ENCODE measurements at regions not wholly inside any gene's neighbourhood (a gene's known extent, or its start where the extent isn't known, plus 50 kb on each side); places are given as distances from the start of the nearest gene placed in this dataset.

DNA sequence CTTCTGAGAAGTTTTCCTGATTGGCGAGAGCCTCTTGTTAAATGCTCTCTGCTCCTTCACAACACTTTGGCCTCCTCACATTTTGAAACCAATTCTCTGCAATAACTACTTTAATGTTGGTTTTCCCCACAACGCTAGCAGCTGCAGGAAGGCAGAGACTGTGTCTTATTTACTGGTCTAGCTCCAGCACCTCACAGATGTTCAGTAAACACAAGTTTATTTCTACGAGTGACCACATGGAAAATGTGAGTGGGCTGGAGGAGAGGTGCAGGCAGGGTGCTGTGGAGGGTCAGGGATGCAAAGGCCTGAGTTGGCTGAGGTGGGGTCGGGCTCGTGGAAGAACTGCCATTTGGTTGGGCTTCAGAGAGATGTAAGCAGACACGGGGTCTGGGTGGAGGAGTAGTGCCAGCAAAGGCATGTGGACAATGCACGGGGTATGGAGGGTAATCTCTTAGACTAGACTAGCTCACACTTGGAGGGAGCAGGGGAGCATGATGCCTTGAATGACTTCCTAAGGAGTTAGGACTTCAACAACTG is 117.4 kb upstream of the RTL1 start:
- DNase-seq (ENCODE audit: low spot score): no peak
- Histone ChIP-seq H3K9me2 (ENCODE audit: insufficient read depth, low read length) (no peaks in the 10 kb centered on the region), H3K4me3 (ENCODE audit: low read depth, low read length, poor library complexity, severe bottlenecking) (no peak overlapping the region), H4K20me1 (ENCODE audit: insufficient read depth, low read length) (no peaks in the 10 kb centered on the region), H3K79me2 (ENCODE audit: insufficient read depth, low read depth, low read length) (no peaks in the 10 kb centered on the region), H3K4me1 (ENCODE audit: insufficient read depth, low read length, poor library complexity, severe bottlenecking) (no peaks in the 10 kb centered on the region), H3K9me3 (ENCODE audit: low read length) (no peaks in the 10 kb centered on the region), H2AFZ (ENCODE audit: low read length) (no peak overlapping the region), H3K27ac (ENCODE audit: low read depth, low read length, poor library complexity, severe bottlenecking) (no peak overlapping the region), H3K4me2 (ENCODE audit: low read length) (no peak overlapping the region), H3K36me3 (ENCODE audit: insufficient read depth, low read length) (no peaks in the 10 kb centered on the region)
- TF ChIP-seq, protein P1, sequence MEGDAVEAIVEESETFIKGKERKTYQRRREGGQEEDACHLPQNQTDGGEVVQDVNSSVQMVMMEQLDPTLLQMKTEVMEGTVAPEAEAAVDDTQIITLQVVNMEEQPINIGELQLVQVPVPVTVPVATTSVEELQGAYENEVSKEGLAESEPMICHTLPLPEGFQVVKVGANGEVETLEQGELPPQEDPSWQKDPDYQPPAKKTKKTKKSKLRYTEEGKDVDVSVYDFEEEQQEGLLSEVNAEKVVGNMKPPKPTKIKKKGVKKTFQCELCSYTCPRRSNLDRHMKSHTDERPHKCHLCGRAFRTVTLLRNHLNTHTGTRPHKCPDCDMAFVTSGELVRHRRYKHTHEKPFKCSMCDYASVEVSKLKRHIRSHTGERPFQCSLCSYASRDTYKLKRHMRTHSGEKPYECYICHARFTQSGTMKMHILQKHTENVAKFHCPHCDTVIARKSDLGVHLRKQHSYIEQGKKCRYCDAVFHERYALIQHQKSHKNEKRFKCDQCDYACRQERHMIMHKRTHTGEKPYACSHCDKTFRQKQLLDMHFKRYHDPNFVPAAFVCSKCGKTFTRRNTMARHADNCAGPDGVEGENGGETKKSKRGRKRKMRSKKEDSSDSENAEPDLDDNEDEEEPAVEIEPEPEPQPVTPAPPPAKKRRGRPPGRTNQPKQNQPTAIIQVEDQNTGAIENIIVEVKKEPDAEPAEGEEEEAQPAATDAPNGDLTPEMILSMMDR (conservative IDR thresholded peaks at IDR 0.05; ENCODE audit: low read length): no peak
- TF ChIP-seq EZH2phosphoT487 (IDR thresholded peaks at IDR 0.05; ENCODE audit: borderline replicate concordance, low read depth, low read length): no peak
- intact Hi-C loops (cut with micrococcal nuclease; ENCODE audit: unreplicated experiment): no loop called here
- BruUV-seq (replicated peaks): no TSS peak
- POLR2A ChIA-PET: no interaction called here
- CTCF ChIA-PET (ENCODE audit: unreplicated experiment): no interaction called here

DNA sequence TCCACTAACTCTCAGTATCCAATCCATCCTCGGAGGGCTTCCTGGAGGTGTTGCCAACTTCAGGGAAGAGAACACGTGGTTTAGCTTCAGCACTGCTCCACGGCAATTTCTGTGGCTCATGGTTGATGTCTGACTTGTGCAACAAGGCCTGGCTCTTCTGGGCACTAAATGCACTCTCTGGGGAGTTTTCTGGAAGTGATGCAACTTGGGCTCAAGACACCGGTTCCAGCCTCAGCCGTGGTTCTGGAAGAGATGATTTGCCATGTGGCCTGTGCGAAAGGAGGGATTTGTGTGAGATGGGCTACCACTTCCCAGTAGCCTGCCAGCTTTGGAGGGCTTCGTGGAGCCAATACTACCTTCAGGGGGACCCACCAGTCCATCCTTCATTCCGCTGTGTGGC is 118.6 kb upstream of the RTL1 start:
- no TSS peak for BruUV-seq (replicated peaks)
- H3K9me3 ChIP-seq (ENCODE audit: low read length): no peaks in the 10 kb centered on the region
- POLR2A ChIA-PET: no interaction called here
- no peaks in the 10 kb centered on the region for H3K9me2 ChIP-seq (ENCODE audit: insufficient read depth, low read length)
- no peaks in the 10 kb centered on the region for H4K20me1 ChIP-seq (ENCODE audit: insufficient read depth, low read length)
- TF ChIP-seq, protein P1 (conservative IDR thresholded peaks at IDR 0.05; ENCODE audit: low read length): no peak
- no peak for TF ChIP-seq EZH2phosphoT487 (IDR thresholded peaks at IDR 0.05; ENCODE audit: borderline replicate concordance, low read depth, low read length)
- H3K4me2 ChIP-seq (ENCODE audit: low read length): no peak overlapping the region
- no peaks in the 10 kb centered on the region for H3K79me2 ChIP-seq (ENCODE audit: insufficient read depth, low read depth, low read length)
- CTCF ChIA-PET (ENCODE audit: unreplicated experiment): no interaction called here
- no peaks in the 10 kb centered on the region for H3K36me3 ChIP-seq (ENCODE audit: insufficient read depth, low read length)
- no peaks in the 10 kb centered on the region for H3K4me1 ChIP-seq (ENCODE audit: insufficient read depth, low read length, poor library complexity, severe bottlenecking)
- DNase-seq (ENCODE audit: low spot score): no peak
- no peak overlapping the region for H2AFZ ChIP-seq (ENCODE audit: low read length)
- no peak overlapping the region for H3K27ac ChIP-seq (ENCODE audit: low read depth, low read length, poor library complexity, severe bottlenecking)
- H3K4me3 ChIP-seq (ENCODE audit: low read depth, low read length, poor library complexity, severe bottlenecking): no peak overlapping the region
- intact Hi-C loops (cut with micrococcal nuclease; ENCODE audit: unreplicated experiment): no loop called here

DNA sequence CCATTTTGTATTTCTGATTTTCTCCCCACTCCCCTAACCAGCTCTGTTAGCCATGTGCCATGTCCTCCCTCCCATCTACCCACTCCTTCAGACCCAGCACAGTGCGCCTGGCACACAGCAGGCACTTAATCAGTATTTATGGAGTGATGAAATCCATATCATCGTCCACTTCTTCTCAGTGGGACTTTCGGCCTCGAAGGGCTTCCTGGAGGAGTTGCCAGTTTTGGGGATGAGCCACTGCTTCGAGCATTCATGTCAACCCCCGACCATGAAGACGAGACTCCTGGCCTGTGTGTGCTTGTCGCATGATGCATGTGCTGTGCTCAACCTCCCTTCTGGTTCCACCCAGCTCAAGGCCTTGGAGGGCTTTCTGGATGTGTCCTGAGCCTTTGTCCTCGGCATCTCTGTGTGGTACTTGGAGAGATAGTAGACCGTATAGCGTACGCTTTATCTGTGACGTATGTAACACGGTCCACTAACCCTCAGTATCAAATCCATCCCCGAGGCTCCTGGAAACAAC is 119.5 kb upstream of the RTL1 start:
- intact Hi-C loops (cut with micrococcal nuclease; ENCODE audit: unreplicated experiment): no loop called here
- Histone ChIP-seq H3K79me2 (ENCODE audit: insufficient read depth, low read depth, low read length) (no peaks in the 10 kb centered on the region), H3K27ac (ENCODE audit: low read depth, low read length, poor library complexity, severe bottlenecking) (no peak overlapping the region), H3K36me3 (ENCODE audit: insufficient read depth, low read length) (no peaks in the 10 kb centered on the region), H3K9me2 (ENCODE audit: insufficient read depth, low read length) (no peaks in the 10 kb centered on the region), H2AFZ (ENCODE audit: low read length) (no peak overlapping the region), H3K4me2 (ENCODE audit: low read length) (no peak overlapping the region), H3K4me1 (ENCODE audit: insufficient read depth, low read length, poor library complexity, severe bottlenecking) (no peaks in the 10 kb centered on the region), H4K20me1 (ENCODE audit: insufficient read depth, low read length) (no peaks in the 10 kb centered on the region), H3K4me3 (ENCODE audit: low read depth, low read length, poor library complexity, severe bottlenecking) (no peak overlapping the region), H3K9me3 (ENCODE audit: low read length) (no peaks in the 10 kb centered on the region)
- no TSS peak for BruUV-seq (replicated peaks)
- ChIA-PET CTCF (ENCODE audit: unreplicated experiment) (no interaction called here), POLR2A (no interaction called here)
- DNase-seq (ENCODE audit: low spot score): no peak
- TF ChIP-seq, protein P1 (conservative IDR thresholded peaks at IDR 0.05; ENCODE audit: low read length): no peak

Measured in OCI-LY7 (cell line).